ENCODE measurements at regions not wholly inside any gene's neighbourhood (a gene's known extent, or its start where the extent isn't known, plus 50 kb on each side); places are given as distances from the start of the nearest gene placed in this dataset.
"Not testable (repeated sequence)": the region's sequence is repeated elsewhere in the genome, so short reads cannot be mapped to it uniquely, and the experiment has no call there.

DNA sequence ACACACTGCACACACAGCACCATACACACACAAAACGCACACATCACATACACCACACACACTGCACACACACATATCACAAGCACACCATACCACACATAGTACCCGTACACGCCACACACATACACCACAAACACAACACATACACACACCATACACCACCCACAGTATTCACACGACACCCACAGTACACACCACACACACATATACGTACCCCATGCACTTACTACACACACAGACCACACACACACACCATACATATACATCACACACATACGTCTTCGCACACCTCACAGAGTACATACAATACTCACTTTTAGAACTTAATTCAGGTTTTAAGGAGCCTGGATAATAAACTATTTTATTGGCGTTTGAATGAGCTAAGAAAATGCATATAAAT, 1805.3 kb upstream of the DEFB115 start:
- DNase-seq (ENCODE audit: low spot score) = no peak
- no peaks in the 10 kb centered on the region for H3K4me1 Mint-ChIP-seq (ENCODE audit: low read depth)
- H3K27ac Mint-ChIP-seq = no peak overlapping the region
- intact Hi-C loops (cut with micrococcal nuclease) = no loop called here
- H3K9me3 Mint-ChIP-seq = peaks cover 14% of the 10 kb centered on the region
- H3K27me3 Mint-ChIP-seq (ENCODE audit: low read depth) = no peaks in the 10 kb centered on the region
- no peak overlapping the region for H3K4me3 Mint-ChIP-seq (ENCODE audit: low read depth)
- H3K36me3 Mint-ChIP-seq (ENCODE audit: low read depth) = no peaks in the 10 kb centered on the region

DNA sequence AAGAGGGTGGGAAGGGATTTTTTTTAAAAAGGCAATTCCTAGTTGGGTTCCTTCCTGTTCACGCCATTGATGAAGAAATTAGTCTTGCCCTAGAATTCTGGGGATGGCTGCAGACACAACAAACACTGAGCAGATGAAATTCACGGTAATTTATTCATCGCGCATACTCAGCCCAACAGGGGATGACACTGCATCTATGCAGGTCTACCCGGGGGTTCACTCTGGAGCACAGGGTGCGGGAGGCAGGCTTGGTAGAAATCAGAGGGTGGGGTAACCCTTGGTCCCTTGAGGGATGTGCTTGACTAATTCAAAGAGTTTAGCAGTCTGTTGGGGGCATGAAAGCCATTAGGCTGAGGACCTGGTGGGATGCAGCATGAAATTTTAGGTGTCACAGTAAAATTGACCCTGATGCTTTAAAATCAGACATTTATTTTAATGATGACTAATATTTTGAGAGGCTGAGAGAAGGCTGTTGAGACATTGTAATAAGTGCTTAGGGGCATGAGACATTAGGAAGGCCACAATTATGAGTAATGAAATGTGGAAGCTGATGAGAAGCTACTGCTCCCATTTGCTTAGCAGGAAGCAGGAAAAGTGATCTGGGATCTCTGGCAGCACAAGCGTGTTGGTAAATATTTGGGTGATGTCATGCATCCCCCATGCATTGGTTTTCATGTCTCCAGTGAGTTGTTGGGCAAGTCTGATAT, 1800.3 kb upstream of the DEFB115 start:
- peaks cover 18% of the 10 kb centered on the region for H3K9me3 Mint-ChIP-seq
- H3K27ac Mint-ChIP-seq; H3K4me3 Mint-ChIP-seq (ENCODE audit: low read depth); intact Hi-C loops (cut with micrococcal nuclease); H3K27me3 Mint-ChIP-seq (ENCODE audit: low read depth); H3K36me3 Mint-ChIP-seq (ENCODE audit: low read depth); H3K4me1 Mint-ChIP-seq (ENCODE audit: low read depth); DNase-seq (ENCODE audit: low spot score): not testable (repeated sequence)

DNA sequence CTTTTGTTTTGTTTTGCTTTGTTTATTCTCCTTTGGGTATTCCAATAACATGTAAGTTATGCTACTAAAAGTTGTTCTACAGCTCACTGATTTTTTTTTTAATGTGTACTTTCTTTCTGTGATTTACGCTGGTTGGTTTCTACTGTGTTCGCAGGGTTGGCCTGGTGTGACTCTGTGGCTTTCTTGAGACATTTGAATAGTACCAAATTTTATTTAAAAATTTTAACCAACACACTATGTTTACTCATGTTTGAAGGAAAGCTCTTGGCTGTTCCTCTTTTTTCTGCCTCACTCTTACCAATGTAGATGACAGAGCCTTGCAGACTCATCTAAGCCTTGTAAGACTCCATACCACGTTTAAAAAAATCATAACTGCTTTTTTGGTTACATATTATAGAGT, 1784.9 kb upstream of the DEFB115 start:
- Mint-ChIP-seq H3K9me3 (peaks cover 28% of the 10 kb centered on the region), H3K27me3 (ENCODE audit: low read depth) (no peaks in the 10 kb centered on the region), H3K4me3 (ENCODE audit: low read depth) (no peak overlapping the region), H3K27ac (no peak overlapping the region), H3K36me3 (ENCODE audit: low read depth) (peaks cover 3% of the 10 kb centered on the region), H3K4me1 (ENCODE audit: low read depth) (peaks cover 2% of the 10 kb centered on the region)
- intact Hi-C loops (cut with micrococcal nuclease) = no loop called here
- no peak for DNase-seq (ENCODE audit: low spot score)

DNA sequence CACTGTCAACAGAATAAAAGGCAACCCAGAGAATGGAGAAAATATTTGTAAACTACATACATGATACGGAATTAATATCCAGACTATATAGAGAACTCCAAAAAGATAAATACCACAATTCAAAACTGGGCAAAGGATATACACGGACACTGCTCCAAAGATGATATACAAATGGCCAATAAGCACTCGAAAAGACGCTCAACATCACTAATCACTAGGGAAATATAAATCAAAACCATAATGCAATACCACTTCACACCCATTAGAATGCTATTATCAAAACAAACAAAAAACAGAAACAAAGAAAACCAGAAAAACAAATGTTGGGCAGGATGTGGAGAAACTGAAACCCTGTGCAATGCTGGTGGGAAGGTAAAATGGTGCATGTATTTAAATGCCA, 1764.6 kb upstream of the DEFB115 start:
- H3K4me3 Mint-ChIP-seq (ENCODE audit: low read depth); H3K27me3 Mint-ChIP-seq (ENCODE audit: low read depth); H3K27ac Mint-ChIP-seq; intact Hi-C loops (cut with micrococcal nuclease); DNase-seq (ENCODE audit: low spot score); H3K4me1 Mint-ChIP-seq (ENCODE audit: low read depth); H3K36me3 Mint-ChIP-seq (ENCODE audit: low read depth): not testable (repeated sequence)
- H3K9me3 Mint-ChIP-seq = peaks cover 18% of the 10 kb centered on the region

DNA sequence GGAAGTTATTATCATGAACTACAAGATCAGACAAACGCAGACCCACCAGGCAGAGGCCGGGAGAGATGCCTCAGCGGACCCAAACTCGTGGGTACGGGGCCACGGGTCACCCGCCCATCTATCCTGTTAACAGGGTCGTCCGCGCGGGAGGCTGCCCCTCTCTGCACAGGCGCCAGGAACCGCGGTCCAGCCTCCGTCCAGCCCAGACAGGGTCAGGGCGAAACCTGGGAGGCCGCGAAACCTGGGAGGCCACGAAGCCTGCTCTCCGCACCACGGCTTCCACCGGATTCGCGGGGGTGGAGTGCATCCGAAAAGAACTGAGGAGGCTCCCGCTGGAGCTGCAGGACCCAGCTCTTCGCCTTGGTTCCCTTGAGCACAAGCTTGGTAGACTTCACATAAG, 1760.7 kb upstream of the DEFB115 start:
- DNase-seq (ENCODE audit: low spot score); H3K27ac Mint-ChIP-seq; H3K4me1 Mint-ChIP-seq (ENCODE audit: low read depth); H3K27me3 Mint-ChIP-seq (ENCODE audit: low read depth); H3K36me3 Mint-ChIP-seq (ENCODE audit: low read depth); intact Hi-C loops (cut with micrococcal nuclease): not testable (repeated sequence)
- peaks cover 28% of the 10 kb centered on the region for H3K9me3 Mint-ChIP-seq
- H3K4me3 Mint-ChIP-seq (ENCODE audit: low read depth) = peak overlapping the region; percentile 65

- intact Hi-C loops (cut with micrococcal nuclease) = no loop called here
- Mint-ChIP-seq H3K4me3 (ENCODE audit: low read depth) (peak overlapping the region; percentile 65), H3K9me3 (peaks cover 28% of the 10 kb centered on the region), H3K4me1 (ENCODE audit: low read depth) (no peaks in the 10 kb centered on the region), H3K27ac (no peak overlapping the region), H3K27me3 (ENCODE audit: low read depth) (no peaks in the 10 kb centered on the region), H3K36me3 (ENCODE audit: low read depth) (no peaks in the 10 kb centered on the region)
- no peak for DNase-seq (ENCODE audit: low spot score)
Observed at GRCh38 chr20:29497261-29497671, 1760.2 kb upstream of the DEFB115 start.

GRCh38 chr20:29497684-29498083, 1759.8 kb upstream of the DEFB115 start:
- intact Hi-C loops (cut with micrococcal nuclease); H3K36me3 Mint-ChIP-seq (ENCODE audit: low read depth); H3K27ac Mint-ChIP-seq; H3K27me3 Mint-ChIP-seq (ENCODE audit: low read depth); DNase-seq (ENCODE audit: low spot score); H3K4me1 Mint-ChIP-seq (ENCODE audit: low read depth); H3K4me3 Mint-ChIP-seq (ENCODE audit: low read depth): not testable (repeated sequence)
- peaks cover 26% of the 10 kb centered on the region for H3K9me3 Mint-ChIP-seq

- H3K4me3 Mint-ChIP-seq (ENCODE audit: low read depth); H3K27ac Mint-ChIP-seq; H3K36me3 Mint-ChIP-seq (ENCODE audit: low read depth); H3K27me3 Mint-ChIP-seq (ENCODE audit: low read depth); DNase-seq (ENCODE audit: low spot score); H3K4me1 Mint-ChIP-seq (ENCODE audit: low read depth); intact Hi-C loops (cut with micrococcal nuclease): not testable (repeated sequence)
- H3K9me3 Mint-ChIP-seq = peaks cover 15% of the 10 kb centered on the region
Observed at GRCh38 chr20:29500738-29501137, 1756.7 kb upstream of the DEFB115 start.

- intact Hi-C loops (cut with micrococcal nuclease); H3K27me3 Mint-ChIP-seq (ENCODE audit: low read depth); H3K4me3 Mint-ChIP-seq (ENCODE audit: low read depth); H3K27ac Mint-ChIP-seq; H3K4me1 Mint-ChIP-seq (ENCODE audit: low read depth); DNase-seq (ENCODE audit: low spot score); H3K36me3 Mint-ChIP-seq (ENCODE audit: low read depth): not testable (repeated sequence)
- peaks cover 40% of the 10 kb centered on the region for H3K9me3 Mint-ChIP-seq
Observed at GRCh38 chr20:29514634-29515033, 1742.8 kb upstream of the DEFB115 start.

GRCh38 chr20:29516847-29517246, 1740.6 kb upstream of the DEFB115 start:
- H3K27ac Mint-ChIP-seq; H3K27me3 Mint-ChIP-seq (ENCODE audit: low read depth); DNase-seq (ENCODE audit: low spot score); H3K36me3 Mint-ChIP-seq (ENCODE audit: low read depth); H3K4me3 Mint-ChIP-seq (ENCODE audit: low read depth); H3K4me1 Mint-ChIP-seq (ENCODE audit: low read depth); intact Hi-C loops (cut with micrococcal nuclease): not testable (repeated sequence)
- H3K9me3 Mint-ChIP-seq = peaks cover 43% of the 10 kb centered on the region

- H3K27ac Mint-ChIP-seq; intact Hi-C loops (cut with micrococcal nuclease); H3K36me3 Mint-ChIP-seq (ENCODE audit: low read depth); H3K4me1 Mint-ChIP-seq (ENCODE audit: low read depth); H3K27me3 Mint-ChIP-seq (ENCODE audit: low read depth); DNase-seq (ENCODE audit: low spot score); H3K4me3 Mint-ChIP-seq (ENCODE audit: low read depth): not testable (repeated sequence)
- peaks cover 23% of the 10 kb centered on the region for H3K9me3 Mint-ChIP-seq
Observed at GRCh38 chr20:29519610-29520241, 1737.7 kb upstream of the DEFB115 start.

GRCh38 chr20:29533566-29534177, 1723.8 kb upstream of the DEFB115 start:
- H3K27ac Mint-ChIP-seq; DNase-seq (ENCODE audit: low spot score); intact Hi-C loops (cut with micrococcal nuclease): not testable (repeated sequence)

DNA sequence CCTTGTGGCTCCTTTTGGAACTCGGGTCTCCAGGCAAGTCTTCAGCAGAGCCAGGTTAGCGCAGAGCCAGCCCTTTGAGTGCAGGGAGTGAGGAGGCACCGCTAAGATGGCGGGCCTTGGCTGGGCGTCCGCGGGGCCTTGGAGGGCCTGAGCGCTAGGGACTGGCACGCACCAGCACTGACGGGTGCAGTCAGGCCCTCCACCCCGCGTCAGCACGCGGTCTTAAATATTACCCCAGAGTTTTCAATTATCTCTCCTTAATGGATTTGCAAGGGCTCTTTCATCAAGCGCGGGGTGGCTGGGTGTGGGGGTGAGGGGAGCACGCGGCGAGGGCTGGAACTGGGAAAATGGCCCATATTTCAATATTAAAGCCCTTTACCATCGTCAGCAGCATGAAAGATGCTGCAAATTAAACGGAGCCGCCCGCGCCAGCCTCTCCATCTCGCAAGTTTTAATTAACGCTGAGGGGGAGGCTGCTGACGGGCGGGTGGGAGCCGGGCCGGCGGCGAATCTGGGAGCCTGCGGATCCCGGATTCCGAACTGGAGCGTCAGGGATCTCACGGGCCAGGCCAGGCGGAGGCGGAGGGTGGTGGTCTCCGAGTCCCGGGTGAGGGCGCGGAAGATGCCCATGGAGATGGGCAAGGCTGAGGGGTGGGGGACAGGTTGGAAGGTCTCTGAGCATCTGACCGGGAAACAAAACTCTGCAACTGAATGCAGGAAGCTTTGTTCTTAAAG, 1690.4 kb upstream of the DEFB115 start:
- H3K27me3 Mint-ChIP-seq (ENCODE audit: low read depth); H3K4me1 Mint-ChIP-seq (ENCODE audit: low read depth); intact Hi-C loops (cut with micrococcal nuclease); H3K4me3 Mint-ChIP-seq (ENCODE audit: low read depth); DNase-seq (ENCODE audit: low spot score); H3K27ac Mint-ChIP-seq; H3K36me3 Mint-ChIP-seq (ENCODE audit: low read depth); H3K9me3 Mint-ChIP-seq: not testable (repeated sequence)

More at GRCh38 chr20:29533566-29534177, 1723.8 kb upstream of the DEFB115 start:
- H3K4me1 Mint-ChIP-seq (ENCODE audit: low read depth); H3K9me3 Mint-ChIP-seq; H3K27me3 Mint-ChIP-seq (ENCODE audit: low read depth); H3K4me3 Mint-ChIP-seq (ENCODE audit: low read depth); H3K36me3 Mint-ChIP-seq (ENCODE audit: low read depth): not testable (repeated sequence)
